Peyer's patch (tissue), 4 donors: ENCODE measurements at regions not wholly inside any gene's neighbourhood (a gene's known extent, or its start where the extent isn't known, plus 50 kb on each side); places are given as distances from the start of the nearest gene placed in this dataset.

Experiments
- DNase-seq, 3 donors: peaks; one replicate each; pipeline ENCODE4 v3.0.0-alpha.2; 2017 to 2019
- H3K27ac ChIP-seq, 4 donors: fragments of 200-600 bp; sonication (generic); one replicate each; pipeline ENCODE4 v1.5.1; 2016 to 2019
- H3K27me3 ChIP-seq, 2 donors: fragments of 200-600 bp; sonication (generic); one replicate each; pipeline ENCODE4 v1.5.1; 2019
- H3K36me3 ChIP-seq, 3 donors: fragments of 200-600 bp; sonication (generic); one replicate each; pipeline ENCODE4 v1.5.1; 2016 to 2019
- H3K4me1 ChIP-seq, 4 donors: fragments of 200-600 bp; sonication (generic); one replicate each; pipeline ENCODE4 v1.5.1; 2016 to 2019
- H3K4me3 ChIP-seq, 4 donors: fragments of 200-600 bp; sonication (generic); 1 replicate in 3 of 4; 2 replicates in 1 of 4; pipeline ENCODE4 v1.5.1; 2016 to 2019; ENCODE audit warnings: mild to moderate bottlenecking in 1 of 4
- H3K9me3 ChIP-seq, 4 donors: fragments of 200-600 bp; sonication (generic); one replicate each; pipeline ENCODE4 v1.5.1; 2016 to 2019; ENCODE audit warnings: mild to moderate bottlenecking in 1 of 4
- CTCF ChIP-seq, 6 experiments: fragments of 450-650 bp in 4 of 6; fragments of 200-600 bp in 2 of 6; sonication (generic) in 1 of 6; IDR thresholded peaks; one replicate each; pipeline ENCODE4 v1.5.1; 2017 to 2019; ENCODE audit warnings: antibody characterized with exemption in 6 of 6, mild to moderate bottlenecking in 3 of 6, moderate library complexity in 1 of 6
- POLR2A ChIP-seq, 2 donors: fragments of 450-650 bp; IDR thresholded peaks; one replicate each; pipeline ENCODE4 v1.5.1; 2017; ENCODE audit warnings: antibody characterized with exemption in 2 of 2, mild to moderate bottlenecking in 2 of 2, moderate library complexity in 2 of 2

GRCh38 chr16:86252596-86252995 is 257.7 kb upstream of the FOXF1 start:
- no peak for DNase-seq
- TF ChIP-seq CTCF (IDR thresholded peaks at IDR 0.05) (peak in 3 of 6 experiments; percentile 12 to 18 (median 18)), POLR2A (IDR thresholded peaks at IDR 0.05) (no peak)
- Histone ChIP-seq H3K4me3 (no peak overlapping the region), H3K27me3 (no peaks in the 10 kb centered on the region), H3K36me3 (no peaks in the 10 kb centered on the region), H3K27ac (no peak overlapping the region), H3K4me1 (no peaks in the 10 kb centered on the region), H3K9me3 (peaks cover 0 to 7% (median 0%) of the 10 kb centered on the region in 4 donors)

GRCh38 chr16:86255966-86256365 is 254.4 kb upstream of the FOXF1 start:
- Histone ChIP-seq H3K4me1 (no peaks in the 10 kb centered on the region), H3K4me3 (no peak overlapping the region), H3K9me3 (peaks cover 0 to 7% (median 0%) of the 10 kb centered on the region in 4 donors), H3K27ac (no peak overlapping the region), H3K27me3 (no peaks in the 10 kb centered on the region), H3K36me3 (no peaks in the 10 kb centered on the region)
- no peak for DNase-seq
- TF ChIP-seq CTCF (IDR thresholded peaks at IDR 0.05): no peak
- TF ChIP-seq POLR2A (IDR thresholded peaks at IDR 0.05): no peak

- no peak for TF ChIP-seq POLR2A (IDR thresholded peaks at IDR 0.05)
- no peak for TF ChIP-seq CTCF (IDR thresholded peaks at IDR 0.05)
- no peak for DNase-seq
- H3K27me3 ChIP-seq: no peaks in the 10 kb centered on the region
- H3K4me3 ChIP-seq: no peak overlapping the region
- H3K4me1 ChIP-seq: no peaks in the 10 kb centered on the region
- H3K27ac ChIP-seq: no peak overlapping the region
- no peaks in the 10 kb centered on the region for H3K36me3 ChIP-seq
- peaks cover 0 to 7% (median 0%) of the 10 kb centered on the region in 4 donors for H3K9me3 ChIP-seq
Observed at GRCh38 chr16:86256995-86257394, 253.3 kb upstream of the FOXF1 start.

GRCh38 chr16:86257546-86257945 is 252.8 kb upstream of the FOXF1 start:
- no peak for TF ChIP-seq CTCF (IDR thresholded peaks at IDR 0.05)
- TF ChIP-seq POLR2A (IDR thresholded peaks at IDR 0.05): no peak
- Histone ChIP-seq H3K27me3 (no peaks in the 10 kb centered on the region), H3K4me1 (no peaks in the 10 kb centered on the region), H3K4me3 (no peak overlapping the region), H3K27ac (peak overlapping the region in 1 of 4 donors; percentile 70), H3K36me3 (no peaks in the 10 kb centered on the region), H3K9me3 (peaks cover 0 to 7% (median 0%) of the 10 kb centered on the region in 4 donors)
- no peak for DNase-seq

GRCh38 chr16:86258713-86259112 is 251.6 kb upstream of the FOXF1 start:
- Histone ChIP-seq H3K27me3 (no peaks in the 10 kb centered on the region), H3K4me1 (no peaks in the 10 kb centered on the region), H3K9me3 (peaks cover 0 to 7% (median 0%) of the 10 kb centered on the region in 4 donors), H3K4me3 (no peak overlapping the region), H3K27ac (peak overlapping the region in 2 of 4 donors; percentile 21 to 70), H3K36me3 (no peaks in the 10 kb centered on the region)
- DNase-seq: no peak
- no peak for TF ChIP-seq POLR2A (IDR thresholded peaks at IDR 0.05)
- no peak for TF ChIP-seq CTCF (IDR thresholded peaks at IDR 0.05)

GRCh38 chr16:86259499-86259898 is 250.8 kb upstream of the FOXF1 start:
- peaks cover 0 to 7% (median 0%) of the 10 kb centered on the region in 4 donors for H3K9me3 ChIP-seq
- no peak for DNase-seq
- no peak for TF ChIP-seq CTCF (IDR thresholded peaks at IDR 0.05)
- no peak for TF ChIP-seq POLR2A (IDR thresholded peaks at IDR 0.05)
- no peaks in the 10 kb centered on the region for H3K4me1 ChIP-seq
- H3K36me3 ChIP-seq: no peaks in the 10 kb centered on the region
- H3K4me3 ChIP-seq: no peak overlapping the region
- H3K27ac ChIP-seq: peak overlapping the region in 1 of 4 donors; percentile 70
- no peaks in the 10 kb centered on the region for H3K27me3 ChIP-seq
